HG02610 (cell line): ENCODE measurements at regions not wholly inside any gene's neighbourhood (a gene's known extent, or its start where the extent isn't known, plus 50 kb on each side); places are given as distances from the start of the nearest gene placed in this dataset.

Source experiments
- ATAC-seq: cut with Tn5 transposase; IDR thresholded peaks from one replicate; pipeline ENCODE4 v1.9.1; 2021; ENCODE audit warnings: mild to moderate bottlenecking, moderate library complexity; ENCODE audit not compliant: unreplicated experiment

- no peak for ATAC-seq
These were observed 539.7 kb downstream of the ACTL7B start for GRCh38 chr9:108316066-108316465.

- ATAC-seq, result no peak
These were observed 544.0 kb downstream of the ACTL7B start for GRCh38 chr9:108311745-108312144.

- no peak for ATAC-seq
These were observed 545.6 kb downstream of the ACTL7B start for GRCh38 chr9:108310202-108310601.

- ATAC-seq, result no peak
These were observed 555.2 kb downstream of the ACTL7B start for GRCh38 chr9:108300306-108301287.

- no peak for ATAC-seq
These were observed 558.7 kb downstream of the ACTL7B start for GRCh38 chr9:108297073-108297472.

- ATAC-seq, result no peak
These were observed 559.7 kb downstream of the ACTL7B start for GRCh38 chr9:108296056-108296455.

GRCh38 chr9:108291586-108291932, 564.2 kb downstream of the ACTL7B start:
- ATAC-seq, result no peak

GRCh38 chr9:108290839-108291585, 564.8 kb downstream of the ACTL7B start:
- no peak for ATAC-seq

- no peak for ATAC-seq
These were observed 569.1 kb downstream of the ACTL7B start for GRCh38 chr9:108286638-108287206.

GRCh38 chr9:108283696-108284095, 572.1 kb downstream of the ACTL7B start:
- no peak for ATAC-seq

GRCh38 chr9:108282872-108283271, 572.9 kb downstream of the ACTL7B start:
- ATAC-seq, result no peak

GRCh38 chr9:108281696-108282095, 574.1 kb downstream of the ACTL7B start:
- no peak for ATAC-seq

GRCh38 chr9:108278341-108278740, 577.4 kb downstream of the ACTL7B start:
- no peak for ATAC-seq

GRCh38 chr9:108277216-108277615, 578.6 kb downstream of the ACTL7B start:
- ATAC-seq, result no peak

GRCh38 chr9:108275906-108276305, 579.9 kb downstream of the ACTL7B start:
- no peak for ATAC-seq

GRCh38 chr9:108274971-108275370, 580.8 kb downstream of the ACTL7B start:
- ATAC-seq, result no peak

GRCh38 chr9:108273988-108274387, 581.8 kb downstream of the ACTL7B start:
- no peak for ATAC-seq

- ATAC-seq, result no peak
These were observed 583.4 kb downstream of the ACTL7B start for GRCh38 chr9:108272349-108272899.

GRCh38 chr9:108271646-108272348, 584.0 kb downstream of the ACTL7B start:
- no peak for ATAC-seq

GRCh38 chr9:108271236-108271635, 584.5 kb downstream of the ACTL7B start:
- ATAC-seq, result no peak

GRCh38 chr9:108270561-108270960, 585.2 kb downstream of the ACTL7B start:
- no peak for ATAC-seq
